ENCODE measurements at regions not wholly inside any gene's neighbourhood (a gene's known extent, or its start where the extent isn't known, plus 50 kb on each side); places are given as distances from the start of the nearest gene placed in this dataset.

GRCh38 chr1:194103516-194104246, 917.3 kb upstream of the B3GALT2 start:
- TF ChIP-seq EZH2phosphoT487 (IDR thresholded peaks at IDR 0.05; ENCODE audit: borderline replicate concordance, low read length) (no peak), CTCF (IDR thresholded peaks at IDR 0.05; ENCODE audit: low read depth, low read length, poor library complexity, severe bottlenecking) (no peak)

GRCh38 chr1:194103101-194103500, 916.7 kb upstream of the B3GALT2 start:
- H3K27ac ChIP-seq (ENCODE audit: low read depth, low read length) = no peak overlapping the region

More at GRCh38 chr1:194103516-194104246, 917.3 kb upstream of the B3GALT2 start:
- Histone ChIP-seq H3K4me1 (ENCODE audit: control insufficient read depth, low read length) (no peaks in the 10 kb centered on the region), H3K27ac (ENCODE audit: low read depth, low read length) (no peak overlapping the region), H3K36me3 (ENCODE audit: control insufficient read depth, low read length) (no peaks in the 10 kb centered on the region), H4K20me1 (ENCODE audit: control insufficient read depth, insufficient read depth, low read depth, low read length) (no peaks in the 10 kb centered on the region), H3K9me3 (ENCODE audit: control insufficient read depth, insufficient read depth, low read length) (no peaks in the 10 kb centered on the region; the same call in 1 of the 2 replicates), H3K27me3 (ENCODE audit: control insufficient read depth, low read length) (no peaks in the 10 kb centered on the region), H3K9me2 (replicated peaks; ENCODE audit: control insufficient read depth, low read length) (no peaks in the 10 kb centered on the region), H3K79me2 (ENCODE audit: control insufficient read depth, low read length) (no peaks in the 10 kb centered on the region), H3F3A (ENCODE audit: control insufficient read depth, insufficient read depth) (no peaks in the 10 kb centered on the region), H3K4me2 (ENCODE audit: low read length) (no peak overlapping the region), H3K4me3 (ENCODE audit: low read length) (no peak overlapping the region)

GRCh38 chr1:194102607-194103006, 916.2 kb upstream of the B3GALT2 start:
- Histone ChIP-seq H3K27me3 (ENCODE audit: control insufficient read depth, low read length) (no peaks in the 10 kb centered on the region), H3K9me2 (replicated peaks; ENCODE audit: control insufficient read depth, low read length) (no peaks in the 10 kb centered on the region), H3K4me1 (ENCODE audit: control insufficient read depth, low read length) (no peaks in the 10 kb centered on the region), H3K79me2 (ENCODE audit: control insufficient read depth, low read length) (no peaks in the 10 kb centered on the region), H3F3A (ENCODE audit: control insufficient read depth, insufficient read depth) (no peaks in the 10 kb centered on the region), H3K27ac (ENCODE audit: low read depth, low read length) (no peak overlapping the region), H3K4me2 (ENCODE audit: low read length) (no peak overlapping the region), H3K36me3 (ENCODE audit: control insufficient read depth, low read length) (no peaks in the 10 kb centered on the region), H4K20me1 (ENCODE audit: control insufficient read depth, insufficient read depth, low read depth, low read length) (no peaks in the 10 kb centered on the region), H3K9me3 (ENCODE audit: control insufficient read depth, insufficient read depth, low read length) (no peaks in the 10 kb centered on the region; the same call in 1 of the 2 replicates), H3K4me3 (ENCODE audit: low read length) (no peak overlapping the region)
- no peak for TF ChIP-seq EZH2phosphoT487 (IDR thresholded peaks at IDR 0.05; ENCODE audit: borderline replicate concordance, low read length)
- TF ChIP-seq CTCF (IDR thresholded peaks at IDR 0.05; ENCODE audit: low read depth, low read length, poor library complexity, severe bottlenecking) = peak; percentile 20

More at GRCh38 chr1:194103101-194103500, 916.7 kb upstream of the B3GALT2 start:
- Histone ChIP-seq H4K20me1 (ENCODE audit: control insufficient read depth, insufficient read depth, low read depth, low read length) (no peaks in the 10 kb centered on the region), H3K9me2 (replicated peaks; ENCODE audit: control insufficient read depth, low read length) (no peaks in the 10 kb centered on the region), H3F3A (ENCODE audit: control insufficient read depth, insufficient read depth) (no peaks in the 10 kb centered on the region), H3K4me1 (ENCODE audit: control insufficient read depth, low read length) (no peaks in the 10 kb centered on the region), H3K4me3 (ENCODE audit: low read length) (no peak overlapping the region), H3K27me3 (ENCODE audit: control insufficient read depth, low read length) (no peaks in the 10 kb centered on the region), H3K9me3 (ENCODE audit: control insufficient read depth, insufficient read depth, low read length) (no peaks in the 10 kb centered on the region; the same call in 1 of the 2 replicates), H3K36me3 (ENCODE audit: control insufficient read depth, low read length) (no peaks in the 10 kb centered on the region), H3K79me2 (ENCODE audit: control insufficient read depth, low read length) (no peaks in the 10 kb centered on the region), H3K4me2 (ENCODE audit: low read length) (no peak overlapping the region)
- TF ChIP-seq CTCF (IDR thresholded peaks at IDR 0.05; ENCODE audit: low read depth, low read length, poor library complexity, severe bottlenecking) (no peak), EZH2phosphoT487 (IDR thresholded peaks at IDR 0.05; ENCODE audit: borderline replicate concordance, low read length) (no peak)
